ENCODE measurements at regions not wholly inside any gene's neighbourhood (a gene's known extent, or its start where the extent isn't known, plus 50 kb on each side); places are given as distances from the start of the nearest gene placed in this dataset.
A peak's percentile ranks its signal among the peaks of the same experiment; 100 is the strongest.

DNA sequence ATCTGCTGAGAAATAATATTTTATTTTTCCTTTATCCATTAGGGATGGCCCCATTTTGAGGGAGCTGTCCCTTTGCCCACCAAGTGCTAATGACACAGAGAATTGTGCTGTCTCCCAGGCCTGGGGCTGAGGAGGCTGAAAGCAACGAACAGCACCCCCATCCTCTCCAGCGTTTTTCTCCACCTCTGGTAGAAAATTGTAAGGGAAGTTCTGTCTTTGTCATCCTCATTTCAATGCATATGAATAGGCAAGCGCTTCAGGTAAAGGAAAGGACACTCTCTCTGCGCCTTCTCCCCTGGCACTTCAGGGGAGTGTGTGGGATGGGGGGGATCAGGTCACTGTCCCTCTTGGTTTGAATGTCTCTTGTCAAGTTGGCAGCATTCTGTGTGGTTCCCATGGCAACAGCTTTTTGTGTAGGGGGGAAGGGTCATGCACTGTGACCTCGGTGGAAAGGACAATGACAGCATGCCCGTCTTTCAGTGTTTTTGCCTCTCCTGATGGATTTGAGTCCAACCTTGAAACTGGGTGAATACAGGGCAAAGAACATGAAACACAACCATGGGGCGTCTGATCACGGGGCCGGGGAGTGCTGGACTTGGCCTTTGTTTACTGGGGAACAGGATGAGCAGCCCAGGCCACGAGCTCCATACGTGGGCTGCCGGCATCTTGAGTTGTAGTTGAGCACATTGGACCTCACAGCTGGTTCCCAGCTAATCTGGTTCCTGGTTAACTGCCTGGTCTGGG lies 230.2 kb downstream of the VRK1 start:
- H3K27ac ChIP-seq: no peak overlapping the region
- H3K27me3 ChIP-seq: no peaks in the 10 kb centered on the region
- DNase-seq (ENCODE audit: low spot score in 2 of 2): no peak
- peaks cover 0 to 14% (median 0%) of the 10 kb centered on the region in 4 donors for H3K9me3 ChIP-seq
- no peaks in the 10 kb centered on the region for H3K36me3 ChIP-seq
- no peaks in the 10 kb centered on the region for H3K4me1 ChIP-seq
- H3K4me3 ChIP-seq: no peak overlapping the region
- no peak for TF ChIP-seq EP300 (IDR thresholded peaks at IDR 0.05)
- TF ChIP-seq, protein P1, sequence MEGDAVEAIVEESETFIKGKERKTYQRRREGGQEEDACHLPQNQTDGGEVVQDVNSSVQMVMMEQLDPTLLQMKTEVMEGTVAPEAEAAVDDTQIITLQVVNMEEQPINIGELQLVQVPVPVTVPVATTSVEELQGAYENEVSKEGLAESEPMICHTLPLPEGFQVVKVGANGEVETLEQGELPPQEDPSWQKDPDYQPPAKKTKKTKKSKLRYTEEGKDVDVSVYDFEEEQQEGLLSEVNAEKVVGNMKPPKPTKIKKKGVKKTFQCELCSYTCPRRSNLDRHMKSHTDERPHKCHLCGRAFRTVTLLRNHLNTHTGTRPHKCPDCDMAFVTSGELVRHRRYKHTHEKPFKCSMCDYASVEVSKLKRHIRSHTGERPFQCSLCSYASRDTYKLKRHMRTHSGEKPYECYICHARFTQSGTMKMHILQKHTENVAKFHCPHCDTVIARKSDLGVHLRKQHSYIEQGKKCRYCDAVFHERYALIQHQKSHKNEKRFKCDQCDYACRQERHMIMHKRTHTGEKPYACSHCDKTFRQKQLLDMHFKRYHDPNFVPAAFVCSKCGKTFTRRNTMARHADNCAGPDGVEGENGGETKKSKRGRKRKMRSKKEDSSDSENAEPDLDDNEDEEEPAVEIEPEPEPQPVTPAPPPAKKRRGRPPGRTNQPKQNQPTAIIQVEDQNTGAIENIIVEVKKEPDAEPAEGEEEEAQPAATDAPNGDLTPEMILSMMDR (IDR thresholded peaks at IDR 0.05): no peak
- TF ChIP-seq POLR2A (IDR thresholded peaks at IDR 0.05): no peak
- 48 to 60% methylated on average over 12 of the region's 12 CpGs for WGBS, 2 donors

DNA sequence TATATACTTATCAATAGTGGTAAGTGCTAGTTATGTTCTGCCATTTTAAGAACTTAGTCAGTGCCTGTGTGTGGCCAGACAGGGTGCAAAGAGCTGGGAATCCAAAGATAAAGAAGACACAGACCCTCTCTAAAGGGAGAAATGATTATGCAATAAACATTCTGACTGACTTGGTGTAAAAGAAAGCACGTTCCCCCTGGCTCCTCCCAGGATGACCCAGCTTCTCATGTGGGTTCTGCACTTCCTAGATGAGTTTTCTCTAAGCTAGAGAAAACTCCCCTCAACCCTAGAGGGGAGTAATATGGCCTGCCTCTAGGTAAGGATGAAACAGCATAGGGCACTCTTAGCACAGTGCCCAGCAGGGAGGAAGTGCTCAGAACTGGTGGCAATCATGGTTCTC lies 231.2 kb downstream of the VRK1 start:
- H3K9me3 ChIP-seq: peaks cover 0 to 24% (median 0%) of the 10 kb centered on the region in 4 donors
- H3K4me3 ChIP-seq: no peak overlapping the region
- WGBS, 2 donors: 0 to 16% methylated on average over 1 of the region's 1 CpG
- TF ChIP-seq, protein P1 (IDR thresholded peaks at IDR 0.05): no peak
- TF ChIP-seq POLR2A (IDR thresholded peaks at IDR 0.05) (no peak), EP300 (IDR thresholded peaks at IDR 0.05) (no peak)
- peaks cover 0 to 5% (median 0%) of the 10 kb centered on the region in 4 donors for H3K4me1 ChIP-seq
- H3K27me3 ChIP-seq: peaks cover 0 to 2% of the 10 kb centered on the region in 2 donors
- no peak overlapping the region for H3K27ac ChIP-seq
- H3K36me3 ChIP-seq: no peaks in the 10 kb centered on the region
- no peak for DNase-seq (ENCODE audit: low spot score in 2 of 2)

DNA sequence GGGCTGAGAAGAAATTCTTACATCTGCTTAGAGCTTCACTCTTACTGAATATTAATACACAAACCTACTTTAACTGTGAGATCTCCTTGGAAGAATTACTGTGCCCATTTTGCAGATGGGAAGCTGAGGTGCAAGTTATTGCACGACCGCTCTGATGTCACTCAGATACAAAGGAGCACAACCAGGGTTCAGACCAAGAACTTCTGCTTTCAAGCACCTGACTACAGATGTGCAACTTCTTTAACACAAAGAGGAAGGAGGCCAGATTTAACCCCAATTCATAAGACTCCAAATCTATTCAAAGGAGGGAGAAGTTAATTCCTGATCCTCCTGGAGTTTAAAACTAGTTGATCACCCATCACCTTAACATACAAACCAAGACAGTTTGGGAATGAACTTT lies 232.6 kb downstream of the VRK1 start:
- no peak overlapping the region for H3K4me3 ChIP-seq
- H3K9me3 ChIP-seq: peaks cover 0 to 24% (median 0%) of the 10 kb centered on the region in 4 donors
- H3K36me3 ChIP-seq: no peaks in the 10 kb centered on the region
- H3K4me1 ChIP-seq: peaks cover 0 to 7% (median 0%) of the 10 kb centered on the region in 4 donors
- H3K27ac ChIP-seq: no peak overlapping the region
- 91 to 97% methylated on average over 2 of the region's 2 CpGs for WGBS, 2 donors
- no peak for TF ChIP-seq POLR2A (IDR thresholded peaks at IDR 0.05)
- H3K27me3 ChIP-seq: peaks cover 0 to 6% of the 10 kb centered on the region in 2 donors
- no peak for DNase-seq (ENCODE audit: low spot score in 2 of 2)

DNA sequence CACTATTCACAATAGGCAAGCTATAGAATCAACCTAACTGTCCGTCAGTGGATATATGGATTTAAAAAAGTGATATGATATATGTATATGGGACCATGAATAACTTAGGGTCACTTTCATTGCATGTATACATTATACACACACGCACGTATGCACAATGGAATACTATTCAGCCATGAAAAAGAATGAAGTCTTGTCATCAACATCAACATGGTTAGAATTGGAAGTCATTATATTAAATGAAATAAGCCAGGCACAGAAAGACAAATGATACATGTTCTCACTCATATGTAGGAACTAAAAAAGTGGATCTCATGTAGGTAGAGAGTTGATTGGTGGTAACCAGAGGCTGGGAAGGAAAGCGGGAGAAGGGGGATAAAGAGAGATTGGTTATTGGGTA lies 234.3 kb downstream of the VRK1 start:
- H3K9me3 ChIP-seq: peaks cover 0 to 24% (median 0%) of the 10 kb centered on the region in 4 donors
- H3K27me3 ChIP-seq: peaks cover 0 to 6% of the 10 kb centered on the region in 2 donors
- H3K4me3 ChIP-seq: no peak overlapping the region
- H3K4me1 ChIP-seq: peaks cover 0 to 7% (median 0%) of the 10 kb centered on the region in 4 donors
- 72 to 88% methylated on average over 4 of the region's 4 CpGs for WGBS, 2 donors
- H3K27ac ChIP-seq: no peak overlapping the region
- no peaks in the 10 kb centered on the region for H3K36me3 ChIP-seq
- no peak for DNase-seq (ENCODE audit: low spot score in 2 of 2)
- TF ChIP-seq EP300 (IDR thresholded peaks at IDR 0.05) (no peak), POLR2A (IDR thresholded peaks at IDR 0.05) (no peak)
- TF ChIP-seq, protein P1 (IDR thresholded peaks at IDR 0.05): no peak

DNA sequence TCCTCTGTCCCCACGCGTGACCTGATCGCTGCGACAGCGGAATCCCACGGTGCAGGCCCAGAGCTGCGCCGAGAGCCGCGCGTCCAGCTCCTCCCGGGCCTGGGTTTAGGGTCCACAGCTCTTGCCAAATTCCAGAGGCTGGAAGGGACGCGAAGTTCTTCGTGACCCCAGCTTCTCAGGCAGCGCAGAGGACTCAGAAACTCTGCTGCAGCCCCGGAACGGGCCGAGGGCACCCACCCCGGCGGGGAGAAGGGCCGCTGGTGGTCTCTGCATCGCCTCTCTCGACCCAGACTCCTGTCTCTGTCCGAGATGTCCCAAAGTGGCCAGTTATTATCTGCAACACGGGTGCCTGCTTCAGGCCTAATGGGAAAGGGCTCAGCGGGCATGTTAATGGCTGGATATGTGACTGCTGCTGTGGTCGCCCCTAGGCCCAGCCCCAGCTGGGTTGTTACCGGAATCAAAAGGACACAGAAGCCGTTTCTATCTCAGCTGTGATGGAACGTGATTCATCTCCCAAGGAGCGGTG lies 236.4 kb downstream of the VRK1 start:
- TF ChIP-seq, protein P1 (IDR thresholded peaks at IDR 0.05): no peak
- no peak for TF ChIP-seq EP300 (IDR thresholded peaks at IDR 0.05)
- no peak for TF ChIP-seq POLR2A (IDR thresholded peaks at IDR 0.05)
- Histone ChIP-seq H3K4me1 (peaks cover 0 to 7% (median 0%) of the 10 kb centered on the region in 4 donors), H3K4me3 (peak overlapping the region in 1 of 4 donors; percentile 9)

More for the DNA sequence above, 236.4 kb downstream of the VRK1 start:
- H3K27me3 ChIP-seq: peaks cover 0 to 6% of the 10 kb centered on the region in 2 donors
- WGBS, 2 donors: 14 to 26% methylated on average over 10 to 22 of the region's 32 CpGs
- peaks cover 0 to 26% (median 0%) of the 10 kb centered on the region in 4 donors for H3K9me3 ChIP-seq
- no peak overlapping the region for H3K27ac ChIP-seq
- DNase-seq (ENCODE audit: low spot score in 2 of 2): no peak
- H3K36me3 ChIP-seq: no peaks in the 10 kb centered on the region
